GM18520 (cell line): ENCODE measurements at regions not wholly inside any gene's neighbourhood (a gene's known extent, or its start where the extent isn't known, plus 50 kb on each side); places are given as distances from the start of the nearest gene placed in this dataset.
A peak's percentile ranks its signal among the peaks of the same experiment; 100 is the strongest.

Experiments
- ATAC-seq: cut with Tn5 transposase; IDR thresholded peaks from one replicate; pipeline ENCODE4 v1.9.1; 2021; ENCODE audit not compliant: unreplicated experiment

DNA sequence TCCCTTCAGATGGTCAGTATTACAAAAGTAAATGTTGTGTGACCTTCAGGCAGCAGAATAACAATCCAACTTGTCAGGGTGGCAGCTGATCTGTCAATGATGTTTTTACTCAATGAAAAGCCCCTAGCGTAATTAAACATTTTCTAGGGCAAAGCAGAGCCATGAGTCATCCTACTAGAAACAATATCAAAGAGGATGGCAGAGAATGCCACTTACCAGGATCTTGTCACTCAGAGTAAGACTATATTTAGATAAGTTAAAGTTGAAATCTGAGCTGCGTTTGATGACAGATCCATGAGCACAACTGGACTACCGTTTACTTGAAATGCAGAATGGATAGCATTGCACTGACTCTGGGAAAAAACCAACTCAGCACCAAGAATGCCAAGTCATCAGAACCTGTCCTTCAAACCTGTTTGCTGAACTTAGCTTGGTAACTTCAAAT, 612.6 kb upstream of the ACVR2A start:
- ATAC-seq: peak; percentile 41

DNA sequence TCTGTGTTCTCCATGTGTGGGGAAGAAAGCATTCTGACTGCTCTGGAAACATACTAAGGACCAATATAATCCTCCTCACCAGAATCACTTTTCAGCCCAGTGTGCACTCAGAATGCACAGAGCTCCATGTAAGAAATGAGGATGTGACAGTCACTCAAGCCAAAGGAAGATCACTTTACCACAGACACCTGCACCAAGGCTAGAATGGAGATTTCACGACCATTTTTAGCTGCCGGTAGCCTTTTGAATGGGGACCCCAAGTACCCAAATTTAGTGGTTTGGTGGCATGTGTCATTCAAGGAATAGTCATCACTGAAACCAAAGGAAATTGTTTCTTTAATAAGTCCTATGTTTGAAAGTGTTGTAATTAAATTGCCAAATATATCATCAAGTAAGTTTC, 613.2 kb upstream of the ACVR2A start:
- peak; percentile 57 for ATAC-seq

DNA sequence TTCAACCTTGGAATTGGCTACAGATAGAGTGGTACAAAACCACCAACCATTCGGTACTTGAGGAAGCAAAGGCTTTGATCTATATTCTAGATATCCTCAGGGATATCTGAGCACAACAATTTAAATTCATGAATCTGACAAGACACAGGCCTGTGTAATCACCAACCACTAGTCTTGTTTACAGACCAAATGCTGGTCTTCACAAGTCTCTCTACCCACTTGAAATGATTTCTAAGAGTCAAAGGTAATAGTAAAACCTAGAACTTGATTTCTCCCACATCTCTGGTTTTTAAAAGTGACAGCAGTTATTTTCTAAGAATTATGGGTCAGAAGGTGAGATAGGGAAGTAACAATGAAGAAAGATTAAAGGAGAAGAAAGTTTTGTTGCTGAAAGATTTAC, 613.7 kb upstream of the ACVR2A start:
- ATAC-seq: no peak

DNA sequence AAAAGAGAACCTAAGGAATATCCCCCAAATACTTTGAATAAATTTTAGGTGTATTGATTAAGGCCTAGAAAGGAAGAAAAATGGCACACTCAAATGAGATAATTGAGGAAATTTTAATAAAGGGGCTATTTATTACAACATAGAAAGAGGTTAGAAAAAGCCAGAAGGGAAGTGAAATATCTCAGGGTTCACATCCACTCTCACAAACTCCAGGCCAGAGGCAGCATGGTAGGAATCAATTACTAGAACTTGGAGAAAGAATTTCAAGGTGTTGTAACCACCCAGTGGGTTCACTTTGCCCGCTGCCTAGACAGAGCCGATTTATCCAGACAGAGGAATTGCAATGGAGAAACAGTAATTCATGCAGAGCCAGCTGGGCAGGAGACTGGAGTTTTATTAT, 617.5 kb upstream of the ACVR2A start:
- ATAC-seq: no peak

DNA sequence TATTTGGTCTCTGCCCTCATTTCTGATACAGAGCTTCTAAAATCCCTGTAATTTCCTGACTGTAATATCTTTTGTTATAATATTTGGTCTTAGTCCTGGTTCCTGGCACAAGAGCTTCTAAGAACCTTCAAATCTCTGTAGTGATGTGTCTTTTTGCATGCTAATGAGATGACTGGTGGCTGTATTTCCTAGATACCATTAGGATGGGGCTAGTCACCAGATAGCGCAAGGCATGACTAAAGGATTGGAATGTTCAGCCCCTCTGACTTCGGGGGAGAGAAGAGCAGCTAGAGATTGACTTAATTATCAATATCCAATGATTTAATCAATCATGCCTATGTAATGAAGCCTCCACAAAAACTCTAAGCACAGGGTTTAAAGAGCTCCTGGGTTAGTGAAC, 620.8 kb upstream of the ACVR2A start:
- no peak for ATAC-seq

DNA sequence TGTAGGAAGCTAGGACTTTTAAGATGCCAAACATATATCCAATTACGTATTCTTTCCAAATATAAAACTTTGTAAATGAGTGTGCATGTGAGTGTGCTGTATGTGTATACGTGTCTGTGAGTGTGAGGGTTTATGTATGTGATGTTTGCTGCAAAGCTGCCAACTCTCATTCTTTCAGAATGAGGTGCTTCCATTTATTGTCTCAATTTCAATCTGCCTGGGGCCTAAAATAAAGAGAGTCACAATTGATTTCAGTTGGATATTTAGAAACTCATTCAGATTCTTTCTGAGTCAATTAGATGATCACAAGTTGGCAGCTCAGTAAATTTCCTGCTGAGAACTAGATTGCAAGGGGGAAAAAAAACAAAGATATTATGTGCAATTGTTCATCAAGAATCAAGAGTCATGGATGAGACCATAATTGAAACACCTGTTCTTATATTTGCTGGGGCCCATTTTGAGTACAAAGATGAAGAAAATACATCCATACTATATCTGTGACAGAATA, 621.2 kb upstream of the ACVR2A start:
- no peak for ATAC-seq

DNA sequence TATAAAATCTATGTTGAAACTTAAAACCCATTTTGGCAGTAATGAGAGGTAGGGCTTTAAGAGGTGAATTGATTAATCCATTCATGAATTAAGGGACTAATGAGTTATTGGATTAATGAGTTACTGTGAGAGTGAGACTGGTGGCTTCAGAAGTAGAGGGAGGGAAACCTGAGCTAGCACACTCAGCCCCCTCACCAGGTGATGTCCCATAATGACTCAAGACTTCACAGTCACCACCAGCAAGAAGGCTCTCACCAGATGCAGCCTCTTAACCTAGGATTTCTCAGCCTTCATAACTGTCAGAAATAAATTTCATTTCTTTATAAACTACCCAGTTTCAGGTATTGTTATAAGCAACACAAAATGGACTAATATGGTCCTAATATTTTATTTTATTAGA, 621.7 kb upstream of the ACVR2A start:
- peak; percentile 83 for ATAC-seq

DNA sequence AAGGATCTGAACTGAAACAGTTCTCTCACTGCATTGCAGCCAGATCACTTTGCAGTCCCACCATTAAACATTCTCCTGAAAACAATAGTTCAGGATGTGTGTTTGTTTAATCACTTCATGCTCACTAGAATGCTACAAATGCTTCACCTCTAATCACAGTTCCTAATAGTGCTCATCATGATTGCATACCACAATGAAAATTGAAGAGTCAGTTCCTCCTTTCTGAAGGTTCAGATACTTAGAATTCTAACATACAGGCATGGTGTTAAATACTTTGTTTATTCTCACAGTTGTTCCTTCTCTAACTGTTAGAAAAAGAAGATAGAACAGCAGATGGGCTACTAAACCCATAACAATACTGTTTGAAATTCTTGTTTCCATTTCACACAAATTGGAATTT, 622.3 kb upstream of the ACVR2A start:
- peak; percentile 63 for ATAC-seq

DNA sequence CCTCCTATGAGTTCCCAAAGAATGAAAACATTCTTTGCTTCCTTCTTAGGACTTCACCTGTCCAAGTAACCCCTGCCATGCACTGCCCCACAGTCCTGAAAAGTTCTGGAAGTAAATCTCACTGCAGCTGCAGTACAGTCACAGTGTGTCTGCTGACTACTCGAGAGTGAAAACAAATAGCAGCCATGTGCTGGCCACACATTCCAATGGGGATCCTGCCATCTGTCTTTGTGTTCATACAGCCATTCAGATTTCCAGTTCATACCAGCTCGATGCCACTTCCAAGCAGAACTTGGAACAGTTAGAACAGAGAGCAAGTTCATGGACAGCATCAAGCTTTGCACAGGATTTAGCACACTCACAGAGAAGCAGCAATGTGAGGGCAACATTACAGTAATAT, 629.9 kb upstream of the ACVR2A start:
- no peak for ATAC-seq

DNA sequence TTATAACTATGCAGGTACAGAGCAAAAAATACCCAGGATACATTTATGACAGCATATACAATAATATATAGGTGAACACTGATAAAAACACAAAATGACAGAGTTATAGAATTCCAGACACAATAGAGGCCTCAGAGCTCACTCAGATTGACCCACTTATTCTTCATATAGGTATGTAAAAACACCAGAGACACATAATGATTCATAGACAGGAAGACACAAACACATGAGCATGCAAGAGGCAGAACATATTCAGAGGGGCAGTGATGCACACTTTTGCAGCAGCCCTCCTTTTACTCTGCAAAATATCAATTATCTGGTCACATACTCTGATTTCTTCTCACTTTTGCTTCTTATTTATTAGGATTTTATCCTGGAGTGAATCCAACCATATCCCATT, 633.3 kb upstream of the ACVR2A start:
- ATAC-seq: no peak

DNA sequence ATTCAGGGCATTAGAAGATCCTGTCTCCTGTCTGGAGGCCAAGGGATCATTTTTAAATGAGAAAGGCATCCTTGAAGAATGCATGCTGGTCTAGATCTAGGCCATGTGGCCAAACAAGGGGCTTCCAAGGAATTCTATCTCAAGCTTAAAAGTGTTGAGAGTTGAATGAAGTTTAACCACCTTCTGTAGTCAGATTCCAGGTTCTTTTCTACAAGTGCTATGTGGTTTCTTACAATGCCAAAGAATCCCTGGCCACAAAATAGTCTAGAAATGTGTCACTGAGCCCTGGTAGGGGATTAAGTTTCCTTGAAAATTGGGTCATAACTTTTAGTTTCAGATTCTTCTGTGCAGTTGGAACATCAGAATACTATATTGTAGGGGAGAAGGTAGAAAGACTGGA, 640.7 kb upstream of the ACVR2A start:
- ATAC-seq: no peak

DNA sequence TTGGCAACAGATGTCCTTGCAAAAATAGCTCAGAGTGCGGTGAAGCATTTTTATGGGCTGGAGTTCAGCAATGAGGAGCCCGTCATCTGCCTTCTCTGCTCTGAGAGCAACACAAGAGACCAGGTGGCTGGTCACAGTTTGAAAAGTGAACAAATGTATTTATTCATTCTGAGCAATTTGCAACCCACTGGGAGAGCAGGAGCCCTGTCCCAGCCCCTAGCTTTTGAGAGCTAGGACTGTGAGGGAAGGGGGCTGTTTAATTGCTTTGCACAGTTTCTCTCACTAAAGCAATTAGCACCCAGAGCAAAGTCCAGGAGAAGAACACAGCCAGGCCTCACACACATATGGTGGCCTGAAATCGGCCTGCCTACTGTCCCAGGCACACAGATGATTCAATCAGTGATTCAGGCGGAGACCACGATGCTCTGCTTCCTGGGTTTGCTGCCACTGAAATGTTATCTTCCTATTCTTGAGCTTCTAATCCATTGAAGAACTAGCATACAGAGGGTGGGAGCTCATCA, 646.1 kb upstream of the ACVR2A start:
- ATAC-seq: no peak

DNA sequence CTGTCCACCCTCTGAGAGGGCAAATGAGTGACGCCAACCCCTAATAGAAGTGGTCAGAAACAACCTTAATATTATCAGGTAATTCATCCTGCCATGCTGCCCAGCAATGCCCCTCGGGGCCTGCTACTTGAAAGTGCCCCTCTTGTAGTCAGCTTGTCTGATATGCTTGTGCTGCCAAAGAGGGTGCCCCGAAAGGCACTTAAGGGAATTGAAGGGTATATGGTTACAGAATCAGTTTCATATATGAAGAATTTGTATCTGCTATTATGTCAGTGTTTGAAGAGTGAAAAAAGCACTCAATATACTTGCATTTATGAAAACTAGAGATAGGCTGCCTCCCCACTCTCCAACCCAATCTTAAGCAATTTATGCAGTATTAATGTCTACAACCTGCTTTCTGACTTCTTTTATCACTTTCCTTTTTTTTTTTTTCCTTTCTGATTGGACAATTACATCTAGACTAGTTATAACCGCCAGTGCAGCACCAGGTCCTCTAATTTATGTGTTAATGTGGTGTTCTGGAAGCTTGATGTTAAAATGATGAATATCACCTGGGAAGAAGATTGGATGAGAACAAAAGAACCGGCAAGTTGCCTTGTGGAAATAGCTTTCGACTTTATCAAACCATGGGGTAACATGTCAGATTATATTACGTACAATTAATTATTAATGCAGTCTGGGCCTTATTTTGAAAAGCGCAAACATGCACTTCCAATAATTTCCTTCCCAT, 646.9 kb upstream of the ACVR2A start:
- ATAC-seq: no peak

DNA sequence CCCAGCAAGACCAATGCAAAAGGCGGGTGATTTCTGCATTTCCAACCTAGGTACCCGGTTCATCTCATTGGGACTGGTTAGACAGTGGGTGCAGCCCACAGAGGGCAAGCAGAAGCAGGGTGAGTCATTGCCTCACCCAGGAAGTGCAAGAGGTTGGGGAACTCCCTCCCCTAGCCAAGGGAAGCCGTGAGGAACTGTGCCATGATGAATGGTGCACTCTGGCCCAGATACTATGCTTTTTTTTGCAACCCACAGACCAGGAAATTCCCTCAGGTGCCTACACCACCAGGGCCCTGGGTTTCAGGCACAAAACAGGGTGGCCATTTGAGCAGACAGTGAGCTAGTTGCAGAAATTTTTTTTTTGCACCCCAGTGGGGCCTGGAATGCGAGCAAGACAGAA, 662.6 kb upstream of the ACVR2A start:
- peak; percentile 58 for ATAC-seq

DNA sequence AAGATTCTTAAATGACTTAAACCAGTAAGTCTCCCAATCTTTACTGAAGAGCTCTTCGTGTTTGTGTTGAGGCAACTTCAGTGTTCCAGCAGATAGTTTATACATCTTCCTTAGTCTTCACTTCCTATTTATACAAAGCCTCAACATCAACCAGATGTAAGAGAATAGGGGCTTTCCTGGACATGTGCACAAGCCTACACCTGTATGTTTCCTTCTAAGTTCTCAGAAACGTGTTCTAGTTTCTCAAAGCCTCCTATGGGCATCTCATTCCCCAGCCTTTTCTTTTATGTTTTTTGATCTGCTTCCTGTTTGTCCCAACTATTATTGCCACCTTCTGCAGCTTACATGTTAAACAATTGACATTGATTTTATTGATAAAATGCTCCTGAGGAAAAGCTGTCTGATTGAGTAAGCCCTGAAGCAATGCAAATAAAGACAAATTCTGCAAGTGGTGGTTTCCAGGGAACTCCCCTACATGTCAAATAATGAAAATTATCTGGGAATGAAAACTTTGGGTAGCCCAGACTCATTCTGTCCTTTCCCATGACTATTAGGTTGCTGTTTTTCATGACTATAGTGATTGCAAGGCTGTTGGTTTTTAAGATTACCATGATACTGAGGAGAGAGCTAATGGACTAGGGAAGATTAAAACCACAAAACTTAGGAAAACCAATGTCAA, 663.3 kb upstream of the ACVR2A start:
- ATAC-seq: peak; percentile 52

DNA sequence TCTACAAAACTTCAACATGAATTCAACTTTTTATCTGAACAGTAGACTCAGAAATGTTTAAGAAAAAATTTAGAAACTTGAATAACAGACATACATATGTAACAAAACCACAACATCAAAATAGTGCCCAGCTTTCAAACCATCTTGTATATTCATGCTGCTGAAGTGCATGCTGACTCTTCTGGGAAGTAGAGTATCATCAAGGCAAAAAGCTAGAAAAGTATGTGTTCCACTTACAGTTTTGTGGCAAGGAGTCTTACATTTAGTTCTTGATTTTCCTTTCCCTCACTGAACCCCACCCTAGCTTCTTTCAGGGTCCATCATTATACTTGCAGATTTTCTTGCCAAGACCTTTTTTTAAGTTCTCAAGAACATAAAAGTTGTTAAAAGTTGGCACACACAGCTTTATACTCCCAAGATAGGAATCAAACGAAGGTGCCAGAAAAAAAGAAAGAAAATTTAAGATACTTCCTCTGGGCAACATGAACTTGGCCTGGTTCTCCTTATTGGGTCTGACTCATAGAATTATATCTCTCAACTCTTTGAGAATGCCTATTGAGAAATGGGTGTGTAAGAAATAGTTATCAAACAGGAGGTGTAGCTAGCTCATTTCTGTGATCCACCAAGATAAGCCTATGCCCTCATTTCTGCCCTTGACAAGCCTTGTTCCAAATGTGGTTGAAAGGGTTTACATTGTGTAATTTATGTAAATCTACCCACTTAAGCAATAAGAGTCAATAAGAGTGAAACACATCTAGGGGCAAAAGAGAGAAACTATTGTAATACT, 667.6 kb upstream of the ACVR2A start:
- ATAC-seq: no peak

DNA sequence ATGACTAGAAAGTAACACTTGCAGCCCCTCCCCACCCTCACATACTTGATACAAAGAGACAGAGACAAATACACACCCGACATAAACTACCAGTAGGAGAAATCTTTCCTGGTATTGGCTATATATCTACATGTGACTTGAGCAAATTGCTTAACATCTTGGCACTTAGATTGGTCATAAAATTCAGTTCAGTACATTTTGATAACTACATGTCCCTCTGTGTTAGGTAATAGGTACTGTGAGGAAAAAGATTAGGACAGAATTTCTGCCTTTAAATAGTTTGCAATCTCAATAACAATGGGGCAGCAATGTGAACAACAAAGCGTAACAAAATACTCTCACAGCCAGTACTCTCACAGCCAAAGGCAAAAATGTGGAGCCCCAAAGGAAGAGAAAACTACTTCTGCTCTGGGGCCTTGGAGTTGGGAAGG, 670.0 kb upstream of the ACVR2A start:
- no peak for ATAC-seq

DNA sequence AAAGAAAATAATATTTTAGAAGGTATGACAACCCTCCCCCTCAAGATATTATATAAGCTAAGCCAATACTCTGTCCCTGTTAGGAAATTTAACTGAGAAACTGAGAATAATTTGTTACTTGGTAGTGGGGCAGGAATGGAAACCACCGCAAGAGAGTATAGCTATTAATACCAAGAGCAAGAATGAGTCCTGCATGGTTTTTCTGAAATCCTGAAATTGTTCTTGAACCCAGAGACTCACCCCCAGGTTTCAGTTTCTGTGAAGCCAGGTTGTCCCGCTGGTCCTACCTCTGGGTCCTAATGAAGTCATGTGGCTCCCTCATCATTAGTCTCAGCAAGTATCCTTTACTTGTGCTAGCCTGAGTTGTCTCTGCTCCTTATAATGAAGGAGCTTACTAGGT, 671.0 kb upstream of the ACVR2A start:
- ATAC-seq: no peak

DNA sequence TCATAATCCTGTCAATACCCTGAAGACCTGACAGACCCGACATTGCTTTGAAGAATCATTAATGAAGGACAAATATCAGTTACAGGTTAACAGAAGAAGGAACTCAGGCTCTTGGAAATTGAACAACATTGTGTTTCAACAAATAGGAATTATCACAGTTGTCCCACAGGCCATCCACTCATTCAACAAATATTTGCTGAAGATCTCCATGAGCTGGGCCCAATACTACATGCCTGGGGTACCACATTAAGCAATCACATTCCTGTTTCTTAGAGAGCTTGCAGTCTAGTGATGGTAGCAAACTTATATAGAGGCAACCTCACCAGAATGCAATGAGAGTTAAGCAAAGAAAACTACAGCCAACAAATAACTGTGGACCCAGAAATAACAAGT, 671.6 kb upstream of the ACVR2A start:
- no peak for ATAC-seq

DNA sequence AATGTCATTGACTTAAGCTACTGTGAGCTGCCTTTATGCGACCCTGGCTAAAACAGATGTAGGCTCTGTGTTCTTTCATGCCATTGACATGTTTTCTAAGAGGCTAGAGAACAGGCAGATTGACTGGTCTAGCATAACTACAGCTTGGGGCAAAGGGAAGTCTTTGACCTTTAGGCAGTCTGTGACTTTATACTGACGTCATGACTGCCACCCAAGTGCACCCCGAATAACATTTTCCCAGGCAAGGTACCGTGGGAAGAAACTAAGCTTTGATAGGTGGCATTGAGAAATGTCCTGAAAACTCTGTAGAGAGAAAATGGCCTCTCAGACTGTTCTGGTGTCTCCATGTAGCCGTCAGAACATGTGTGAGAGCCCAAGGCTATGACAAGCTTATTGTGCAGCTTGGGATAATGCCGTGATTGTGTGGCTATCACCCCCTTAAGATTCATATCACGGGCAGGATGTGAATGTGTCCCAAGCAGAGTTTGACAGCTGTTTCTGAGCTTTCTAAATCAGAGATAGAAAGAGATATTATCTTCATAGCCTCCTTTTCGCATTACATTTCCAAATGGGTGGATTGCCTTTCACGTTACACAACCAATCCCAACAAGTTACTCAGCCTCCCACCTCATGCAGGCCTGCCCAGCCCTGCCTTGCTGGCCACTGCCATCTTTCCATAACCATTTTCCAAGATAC, 672.2 kb upstream of the ACVR2A start:
- ATAC-seq: no peak

DNA sequence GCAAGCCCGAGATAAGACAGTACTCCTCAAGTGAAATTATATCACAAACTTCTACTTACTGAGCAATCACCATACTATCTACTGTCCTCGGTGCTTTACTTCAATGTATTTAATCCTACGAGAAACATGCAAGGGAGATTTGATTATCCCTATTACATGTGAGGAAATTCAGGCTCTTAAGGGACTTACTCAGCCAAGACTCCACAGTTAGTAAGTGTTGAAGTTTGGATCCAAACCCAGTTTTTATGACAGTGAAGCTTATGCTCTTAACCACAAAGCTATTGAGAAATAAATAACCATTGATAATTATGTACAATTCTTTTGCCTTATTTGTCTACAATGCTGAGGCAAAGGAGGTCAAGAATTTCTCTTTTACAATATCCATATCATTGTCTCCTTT, 672.9 kb upstream of the ACVR2A start:
- no peak for ATAC-seq
